ENCODE measurements at regions not wholly inside any gene's neighbourhood (a gene's known extent, or its start where the extent isn't known, plus 50 kb on each side); places are given as distances from the start of the nearest gene placed in this dataset.
"Not testable (repeated sequence)": the region's sequence is repeated elsewhere in the genome, so short reads cannot be mapped to it uniquely, and the experiment has no call there.

DNA sequence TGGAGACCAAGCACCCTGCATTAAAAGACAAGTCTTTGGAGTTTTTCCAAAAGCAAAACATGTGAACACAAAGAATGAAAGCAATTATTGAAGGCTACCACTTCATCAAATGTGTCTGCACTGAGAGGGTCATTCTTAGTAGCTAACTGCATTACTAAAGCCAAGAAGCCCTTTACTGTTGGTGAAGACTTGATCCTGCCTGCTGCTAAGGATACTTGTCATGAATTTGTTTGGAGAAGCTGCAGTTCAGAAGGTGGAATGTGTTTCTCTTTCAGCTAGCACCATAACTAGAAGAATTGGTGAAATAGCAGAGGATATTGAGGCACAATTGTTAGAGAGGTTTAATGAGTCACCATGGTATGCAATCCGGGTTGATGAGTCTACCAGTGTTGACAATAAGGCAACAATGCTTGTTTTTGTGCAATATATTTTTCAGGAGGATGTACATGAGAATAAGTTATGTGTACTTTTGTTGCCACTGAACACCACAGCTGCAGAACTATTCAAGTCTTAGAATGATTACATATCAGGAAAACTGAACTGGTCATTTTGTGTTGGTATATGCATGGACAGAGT lies 457.3 kb upstream of the ISX start:
- DNase-seq: no peak

GRCh38 chr22:34609646-34610045 lies 456.3 kb upstream of the ISX start:
- no peak for DNase-seq

- no peak for DNase-seq
These were observed 445.8 kb upstream of the ISX start for GRCh38 chr22:34620161-34620560.

GRCh38 chr22:34620832-34621231 lies 445.1 kb upstream of the ISX start:
- no peak for DNase-seq

DNA sequence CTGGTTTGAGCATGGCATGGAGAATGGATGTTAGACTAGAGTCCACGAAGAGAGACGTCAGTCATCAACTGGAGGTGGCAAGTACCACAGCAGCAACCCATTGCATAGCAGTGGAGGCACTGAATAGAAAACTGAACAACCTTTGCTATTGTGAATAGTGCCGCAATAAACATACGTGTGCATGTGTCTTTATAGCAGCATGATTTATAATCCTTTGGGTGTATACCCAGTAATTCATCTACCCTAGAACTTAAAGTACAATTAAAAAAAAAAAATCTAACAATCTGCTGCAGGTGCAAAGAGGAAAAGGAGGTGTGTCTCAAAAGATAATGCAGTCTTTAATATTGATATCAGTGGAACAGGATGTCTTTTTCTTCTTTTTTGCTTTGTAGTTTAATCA lies 443.4 kb upstream of the ISX start:
- DNase-seq: no peak

GRCh38 chr22:34623580-34623979 lies 442.4 kb upstream of the ISX start:
- DNase-seq: no peak

- not testable (repeated sequence) for DNase-seq
These were observed 440.1 kb upstream of the ISX start for GRCh38 chr22:34625892-34626291.

GRCh38 chr22:34638128-34638527 lies 427.8 kb upstream of the ISX start:
- DNase-seq: no peak

DNA sequence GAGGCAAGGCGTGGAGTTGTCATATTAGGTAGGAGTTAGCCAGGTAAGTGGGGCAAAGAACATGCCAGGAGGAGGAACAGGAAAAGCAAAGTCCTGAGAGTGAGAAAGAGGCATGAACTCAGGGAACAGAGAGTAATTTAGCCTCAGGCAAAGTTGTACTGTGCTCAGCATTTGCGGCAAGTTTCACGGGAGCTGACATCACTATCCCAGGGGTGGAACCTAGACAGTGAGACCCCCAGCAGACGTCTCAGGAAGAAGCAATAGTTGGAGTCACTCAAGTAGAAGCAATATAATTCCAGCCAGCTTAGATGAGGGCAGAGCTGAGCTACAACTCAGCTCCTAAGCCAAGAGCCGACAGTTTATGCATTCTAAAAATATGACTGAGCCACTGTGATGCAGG lies 426.0 kb upstream of the ISX start:
- no peak for DNase-seq

- no peak for DNase-seq
These were observed 420.6 kb upstream of the ISX start for GRCh38 chr22:34645375-34645774.

- no peak for DNase-seq
These were observed 397.0 kb upstream of the ISX start for GRCh38 chr22:34669001-34669400.

GRCh38 chr22:34683031-34683430 lies 382.9 kb upstream of the ISX start:
- DNase-seq: not testable (repeated sequence)

DNA sequence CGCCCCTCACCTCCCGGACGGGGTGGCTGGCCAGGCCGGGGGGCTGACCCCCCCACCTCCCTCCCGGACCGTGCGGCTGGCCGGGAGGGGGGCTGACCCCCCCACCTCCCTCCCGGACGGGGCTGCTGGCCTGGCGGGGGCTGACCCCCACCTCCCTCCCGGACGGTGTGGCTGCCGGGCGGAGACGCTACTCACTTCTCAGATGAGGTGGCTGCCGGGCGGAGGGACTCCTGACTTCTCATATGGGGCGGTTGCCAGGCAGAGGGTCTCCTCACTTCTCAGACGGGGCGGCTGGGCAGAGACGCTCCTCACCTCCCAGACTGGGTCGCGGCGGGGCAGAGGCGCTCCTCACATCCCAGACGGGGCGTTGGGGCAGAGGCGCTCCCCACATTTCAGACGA lies 381.7 kb upstream of the ISX start:
- DNase-seq: not testable (repeated sequence)

DNA sequence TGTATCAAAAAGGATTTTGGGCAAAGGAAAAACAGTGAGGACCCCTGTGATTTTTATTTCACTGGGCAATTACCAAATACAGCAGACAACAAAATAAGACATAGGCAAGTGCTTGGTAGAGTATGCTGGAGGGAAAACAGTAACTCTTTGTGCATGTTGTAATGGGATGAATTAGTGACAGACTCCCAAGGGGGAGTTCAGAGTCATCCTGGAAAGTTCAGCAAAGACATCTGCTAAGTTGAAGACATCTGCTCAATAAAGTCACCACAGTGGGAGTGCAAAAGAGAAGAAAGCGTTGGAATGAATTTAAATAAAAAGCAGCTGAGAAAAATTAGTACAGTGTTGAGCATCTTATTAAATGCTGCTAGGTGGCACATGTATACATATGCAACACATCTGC lies 378.8 kb upstream of the ISX start:
- DNase-seq: no peak

DNA sequence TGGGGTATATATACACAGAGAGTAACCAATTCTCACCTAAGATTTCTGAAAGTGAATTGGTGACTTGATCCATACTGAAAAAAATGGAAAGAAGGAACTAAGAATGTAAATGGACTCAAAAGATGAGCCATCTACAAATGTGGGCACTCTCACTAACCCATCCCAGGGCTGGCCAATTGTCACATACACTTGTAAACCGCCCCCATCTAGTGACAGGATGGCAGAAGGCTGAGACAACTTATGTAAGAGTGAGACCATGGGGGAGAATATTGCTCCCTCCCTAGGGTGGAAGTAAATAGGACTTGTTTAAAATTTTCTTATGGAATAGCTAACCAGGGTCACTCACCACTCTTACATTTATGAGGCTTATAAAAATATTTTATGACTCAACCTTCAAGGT lies 377.1 kb upstream of the ISX start:
- no peak for DNase-seq

DNA sequence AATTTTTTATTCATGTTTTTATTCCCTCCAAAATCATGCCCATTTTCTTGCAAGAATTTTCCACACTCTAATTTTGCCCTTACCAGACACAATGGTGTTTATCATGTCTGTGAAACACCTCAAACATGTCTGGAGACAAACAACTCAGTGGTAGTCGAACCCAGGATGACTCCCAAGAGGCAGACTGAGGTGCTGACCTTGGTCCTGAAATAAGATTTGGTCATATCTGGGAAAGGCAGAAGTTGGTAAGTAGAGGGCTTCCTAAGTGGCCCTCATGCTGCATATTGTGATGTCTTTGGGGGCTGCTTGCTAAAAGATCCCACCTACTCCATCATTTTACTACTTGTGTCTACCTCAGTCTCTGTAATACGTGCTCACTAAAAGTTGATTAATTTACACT lies 369.4 kb upstream of the ISX start:
- no peak for DNase-seq

- no peak for DNase-seq
These were observed 363.7 kb upstream of the ISX start for GRCh38 chr22:34702279-34702678.

DNA sequence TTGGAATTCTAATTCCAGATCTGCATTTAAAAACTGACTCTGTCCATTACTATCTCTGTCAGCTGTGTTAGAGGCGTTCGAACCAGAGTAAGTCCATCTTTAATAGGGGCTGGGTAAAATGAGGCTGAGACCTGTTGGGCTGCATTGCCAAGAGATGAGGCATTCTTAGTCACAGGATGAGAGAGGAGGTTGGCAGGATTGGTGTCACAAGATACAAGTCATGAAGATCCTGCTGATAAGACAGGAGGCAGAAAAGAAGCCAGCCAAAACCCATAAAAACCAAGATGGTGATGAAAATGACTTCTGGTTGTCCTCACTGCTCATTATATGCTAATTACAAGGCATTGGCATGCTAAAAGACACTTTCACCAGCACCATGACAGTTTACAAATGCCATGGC lies 356.3 kb upstream of the ISX start:
- no peak for DNase-seq

DNA sequence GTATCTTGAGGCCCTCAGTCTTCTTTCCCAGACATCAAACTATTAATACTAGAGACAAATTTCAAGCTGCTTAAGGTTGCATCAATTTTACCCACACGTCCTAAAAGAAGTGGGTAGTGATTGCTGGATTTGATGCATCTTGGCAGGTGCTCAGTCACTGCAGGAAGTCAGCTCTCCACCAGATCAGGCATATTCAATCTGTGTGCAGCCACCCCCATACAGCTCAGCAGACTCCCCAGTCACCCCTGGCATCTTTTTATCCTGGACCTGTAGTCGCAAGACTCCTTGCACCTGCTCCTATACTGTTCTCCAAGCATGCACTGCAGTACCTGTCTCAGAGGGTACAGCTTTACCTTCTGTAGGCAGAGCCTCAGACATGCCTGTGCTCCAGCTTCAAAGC lies 343.1 kb upstream of the ISX start:
- DNase-seq: no peak

- no peak for DNase-seq
These were observed 329.9 kb upstream of the ISX start for GRCh38 chr22:34736081-34736480.

DNA sequence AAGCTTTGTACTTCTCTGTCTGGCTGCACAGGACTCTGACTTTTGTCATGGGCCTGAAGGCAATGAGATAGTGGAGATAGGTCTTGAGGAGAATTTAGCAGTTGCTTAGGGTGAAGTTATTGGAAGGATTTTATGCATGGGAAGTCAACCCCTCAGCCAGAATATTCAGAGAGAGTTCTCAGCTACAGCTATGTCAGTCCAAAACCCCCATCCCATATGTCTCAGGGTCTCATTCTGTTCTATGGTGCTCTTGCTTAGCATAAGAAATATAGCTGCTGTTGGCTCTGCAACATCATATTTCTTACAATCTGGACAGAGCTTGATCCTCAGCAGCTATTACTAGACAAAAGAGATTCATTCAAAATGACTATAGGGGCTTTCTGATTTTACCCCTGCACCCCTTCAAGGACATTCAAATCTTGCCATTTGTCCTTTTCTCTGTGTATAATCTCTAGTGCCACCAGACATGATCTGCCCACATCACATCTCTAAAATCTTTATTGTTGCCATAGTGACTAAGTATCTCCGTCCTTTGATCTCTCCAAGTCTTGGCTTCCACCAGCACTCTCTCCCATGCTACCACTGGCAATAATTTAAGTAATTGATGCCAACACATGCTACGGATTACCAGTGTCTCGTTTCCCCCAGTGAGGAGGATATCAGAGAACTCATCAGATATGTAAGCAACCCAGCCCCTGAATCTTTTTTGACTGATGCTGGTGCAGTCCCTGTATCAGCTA lies 327.1 kb upstream of the ISX start:
- DNase-seq: no peak

GRCh38 chr22:34743110-34743751 lies 322.7 kb upstream of the ISX start:
- DNase-seq: no peak

DNA sequence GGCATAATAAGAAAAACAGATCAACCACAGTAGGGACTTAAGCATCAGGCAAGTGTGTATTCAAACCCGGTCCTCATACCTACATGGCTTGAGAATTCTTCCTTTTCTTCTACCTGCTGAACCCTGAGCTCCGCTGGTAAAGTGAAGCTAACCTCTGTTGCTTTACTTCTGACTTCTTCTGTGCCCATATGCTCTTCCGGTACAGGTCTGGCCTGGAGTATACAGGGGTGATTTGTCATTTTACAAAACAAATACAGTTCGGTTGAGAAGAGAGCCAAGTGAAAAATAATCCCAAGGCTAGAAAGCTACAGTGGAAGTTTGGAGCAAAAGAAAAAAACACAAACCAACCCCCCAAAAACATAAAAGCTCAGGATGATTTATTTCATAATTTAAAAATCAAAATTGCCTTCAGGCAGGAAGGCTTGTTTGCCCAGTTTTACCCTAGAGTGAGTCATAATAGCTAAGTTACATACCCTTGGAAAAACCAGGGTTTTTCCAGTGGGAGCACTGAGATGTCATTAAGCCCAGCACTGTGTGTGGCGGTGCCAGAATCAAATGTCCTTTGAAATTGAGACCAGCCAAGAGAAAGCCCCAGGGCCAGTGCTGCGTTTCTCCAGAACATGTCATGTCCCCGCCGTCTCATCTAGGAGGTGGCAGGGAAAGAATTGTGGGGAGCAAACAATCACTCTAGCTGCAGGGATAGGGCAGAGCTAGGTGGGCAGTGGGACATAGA lies 305.5 kb upstream of the ISX start:
- DNase-seq: no peak

DNA sequence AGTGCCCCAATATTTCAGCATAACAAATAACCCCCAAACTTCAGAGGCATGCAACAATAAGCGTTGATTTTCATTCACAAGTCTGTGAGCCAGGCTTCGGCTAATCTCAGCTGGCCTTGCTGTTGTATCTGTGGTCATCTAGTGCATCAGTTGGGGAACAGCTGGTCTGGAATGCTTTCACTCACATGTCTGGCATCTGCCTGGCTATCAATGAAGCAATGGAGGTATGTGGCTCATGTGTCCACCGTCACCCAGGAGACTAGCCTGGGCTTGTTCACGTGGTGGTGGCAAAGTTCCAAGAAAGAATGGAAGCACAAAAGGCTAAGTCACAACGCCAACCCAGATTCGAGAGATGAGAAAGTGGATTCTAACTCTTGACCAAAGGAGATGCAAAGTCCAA lies 304.8 kb upstream of the ISX start:
- no peak for DNase-seq

All from NCI-H2107 (cell line).